Keratinocyte (primary cell): ENCODE measurements at regions not wholly inside any gene's neighbourhood (a gene's known extent, or its start where the extent isn't known, plus 50 kb on each side); places are given as distances from the start of the nearest gene placed in this dataset.

Source experiments
- DNase-seq: peaks from one replicate; pipeline ENCODE4 v3.0.0-alpha.2; 2011; ENCODE audit warnings: low read depth, missing footprints, low spot score
- FAIRE-seq: peaks from 2 replicates; lab custom pipeline; 2011; peaks lifted over from hg19 to GRCh38; lab: Jason Lieb, UNC
- H2AFZ ChIP-seq: 2 replicates; pipeline ENCODE4 v1.6.0; 2012; ENCODE audit warnings: low read length, control low read depth, inconsistent platforms; ENCODE audit not compliant: control insufficient read depth
- H3K27ac ChIP-seq: 2 replicates; pipeline ENCODE4 v1.5.1; 2011; ENCODE audit warnings: low read length; ENCODE audit not compliant: control insufficient read depth, insufficient read depth
- H3K27me3 ChIP-seq: 3 replicates; pipeline ENCODE4 v1.6.0; 2011; ENCODE audit warnings: low read length; ENCODE audit not compliant: control insufficient read depth, insufficient read depth; ENCODE audit errors: extremely low read depth
- H3K36me3 ChIP-seq, 2 experiments: 2 replicates in 1 of 2; 3 replicates in 1 of 2; pipeline ENCODE4 v1.5.1; 2011; ENCODE audit warnings: low read length in 2 of 2, mild to moderate bottlenecking in 1 of 2; ENCODE audit not compliant: control insufficient read depth in 2 of 2, insufficient read depth in 2 of 2; ENCODE audit errors: extremely low read depth in 1 of 2
- H3K4me1 ChIP-seq: 3 replicates; pipeline ENCODE4 v1.5.1; 2011; ENCODE audit warnings: low read length; ENCODE audit not compliant: control insufficient read depth, insufficient read depth; ENCODE audit errors: extremely low read depth
- H3K4me2 ChIP-seq: 3 replicates; pipeline ENCODE4 v1.6.0; 2011; ENCODE audit warnings: low read depth, low read length; ENCODE audit not compliant: control insufficient read depth, insufficient read depth; ENCODE audit errors: extremely low read depth
- H3K4me3 ChIP-seq, 3 experiments: fragments of 200-600 bp in 1 of 3; sonication (generic) in 1 of 3; 2 replicates in 2 of 3; 3 replicates in 1 of 3; pipeline ENCODE4 v1.5.1; 2011 to 2016; ENCODE audit warnings: low read length in 3 of 3, mild to moderate bottlenecking in 3 of 3, control low read depth in 2 of 3, inconsistent platforms in 1 of 3, low read depth in 1 of 3, mixed read lengths in 1 of 3, mixed run types in 1 of 3, moderate library complexity in 1 of 3; ENCODE audit not compliant: control insufficient read depth in 2 of 3, insufficient read depth in 2 of 3; ENCODE audit errors: extremely low read depth in 1 of 3
- H3K79me2 ChIP-seq: 2 replicates; pipeline ENCODE4 v1.6.0; 2012; ENCODE audit warnings: low read length; ENCODE audit not compliant: control insufficient read depth, insufficient read depth
- H3K9ac ChIP-seq: 3 replicates; pipeline ENCODE4 v1.6.0; 2011; ENCODE audit warnings: low read length; ENCODE audit not compliant: control insufficient read depth, insufficient read depth; ENCODE audit errors: extremely low read depth
- H3K9me1 ChIP-seq: 3 replicates; pipeline ENCODE4 v1.6.0; 2011; ENCODE audit warnings: low read length; ENCODE audit not compliant: control insufficient read depth, insufficient read depth; ENCODE audit errors: extremely low read depth
- H3K9me3 ChIP-seq: 2 replicates; pipeline ENCODE4 v1.5.1; 2012; ENCODE audit warnings: low read depth, low read length; ENCODE audit not compliant: control insufficient read depth
- H4K20me1 ChIP-seq: 3 replicates; pipeline ENCODE4 v1.6.0; 2011; ENCODE audit warnings: low read length; ENCODE audit not compliant: control insufficient read depth, insufficient read depth; ENCODE audit errors: extremely low read depth
- CTCF ChIP-seq, 3 experiments: IDR thresholded peaks in 1 of 3; conservative IDR thresholded peaks in 1 of 3; optimal IDR thresholded peaks in 1 of 3; 2 replicates in 2 of 3; 3 replicates in 1 of 3; pipeline versions ENCODE3 to v1.5.1; 2011; ENCODE audit warnings: low read length in 3 of 3, mild to moderate bottlenecking in 3 of 3, moderate library complexity in 2 of 3, control low read depth in 1 of 3, inconsistent platforms in 1 of 3; ENCODE audit not compliant: insufficient read depth in 2 of 3; ENCODE audit errors: extremely low read depth in 1 of 3
- EZH2 ChIP-seq: IDR thresholded peaks from one replicate; pipeline ENCODE4 v1.6.1; 2012; ENCODE audit warnings: inconsistent platforms, mild to moderate bottlenecking, low read length, moderate library complexity
- dilution Hi-C: fragments of 300-500 bp; cut with MboI; formaldehyde crosslinking; loops from one replicate; pipeline ENCODE4 v1.7.0; 2020; ENCODE audit warnings: low sequenced_read_pairs; ENCODE audit not compliant: extremely low pct_ligation_motif_present

DNA sequence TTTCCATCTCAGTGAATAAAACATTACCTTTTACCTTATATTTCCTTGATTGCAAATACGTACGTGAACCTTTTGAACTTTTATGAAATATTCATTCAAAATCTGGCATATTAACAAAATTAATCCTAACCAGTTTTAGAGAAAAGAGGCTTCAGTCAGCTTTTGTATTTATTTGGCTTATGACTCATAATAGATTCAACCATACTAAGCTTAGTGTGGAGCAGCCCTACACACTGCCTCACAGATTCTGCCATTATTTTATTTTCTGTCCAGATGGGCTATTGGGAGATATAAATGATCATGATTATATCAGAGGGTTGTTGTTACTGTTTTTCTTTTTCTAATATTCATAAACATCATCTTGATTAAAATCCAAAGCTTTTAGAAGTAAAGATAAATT is 325.5 kb downstream of the GPR37 start:
- no peak overlapping the region for H3K4me3 ChIP-seq
- no peaks in the 10 kb centered on the region for H3K9me3 ChIP-seq
- TF ChIP-seq CTCF (optimal IDR thresholded peaks at IDR 0.05 in 1 of 3, IDR thresholded peaks at IDR 0.05 in 1 of 3, conservative IDR thresholded peaks at IDR 0.05 in 1 of 3; ENCODE audit: extremely low read depth in 1 of 3, insufficient read depth in 2 of 3, low read length in 3 of 3): no peak
- no peak overlapping the region for H2AFZ ChIP-seq
- no peaks in the 10 kb centered on the region for H3K79me2 ChIP-seq
- no peak overlapping the region for H3K27ac ChIP-seq
- H3K27me3 ChIP-seq: no peaks in the 10 kb centered on the region
- DNase-seq: no peak
- H3K4me1 ChIP-seq: no peaks in the 10 kb centered on the region
- dilution Hi-C loops: no loop called here
- H3K9ac ChIP-seq: no peak overlapping the region
- no peaks in the 10 kb centered on the region for H3K9me1 ChIP-seq
- no peaks in the 10 kb centered on the region for H4K20me1 ChIP-seq
- no peak for FAIRE-seq
- no peak overlapping the region for H3K4me2 ChIP-seq
- H3K36me3 ChIP-seq: no peaks in the 10 kb centered on the region

DNA sequence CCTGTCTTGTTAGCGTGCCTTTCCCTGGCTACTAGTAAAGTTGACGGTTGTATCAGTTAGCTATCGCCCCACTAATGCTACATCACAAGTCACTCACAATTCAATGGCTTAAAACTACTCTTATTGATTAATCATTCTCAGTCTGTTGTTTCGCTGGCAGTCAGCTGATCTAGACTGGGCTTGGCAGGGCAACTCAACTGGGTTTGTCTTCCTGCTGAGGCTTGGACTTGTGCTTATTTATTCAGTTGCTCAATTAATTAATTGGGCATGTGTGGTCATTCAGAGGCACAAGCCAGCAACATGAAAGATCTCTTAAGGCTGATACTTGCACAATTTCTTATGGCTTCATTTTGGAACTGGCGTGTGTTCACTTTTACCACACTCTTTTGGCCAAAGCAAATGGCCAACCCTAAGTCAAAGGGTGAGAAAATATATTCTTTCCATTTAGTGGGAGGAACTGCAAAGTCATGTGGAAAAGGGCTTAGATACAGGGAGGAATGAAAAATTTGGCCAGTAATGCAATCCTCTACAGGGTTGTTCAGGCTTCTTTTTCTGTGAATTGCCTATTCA is 333.5 kb downstream of the GPR37 start:
- Histone ChIP-seq H4K20me1 (no peaks in the 10 kb centered on the region), H3K9ac (no peak overlapping the region), H3K36me3 (no peaks in the 10 kb centered on the region), H2AFZ (no peak overlapping the region), H3K27me3 (no peaks in the 10 kb centered on the region), H3K4me1 (no peaks in the 10 kb centered on the region), H3K4me2 (no peak overlapping the region), H3K9me1 (no peaks in the 10 kb centered on the region), H3K9me3 (no peaks in the 10 kb centered on the region), H3K79me2 (no peaks in the 10 kb centered on the region), H3K27ac (no peak overlapping the region), H3K4me3 (no peak overlapping the region)
- FAIRE-seq (no peak), DNase-seq (no peak)
- dilution Hi-C loops: no loop called here
- TF ChIP-seq EZH2: no peak
- no peak for TF ChIP-seq CTCF (optimal IDR thresholded peaks at IDR 0.05 in 1 of 3, IDR thresholded peaks at IDR 0.05 in 1 of 3, conservative IDR thresholded peaks at IDR 0.05 in 1 of 3; ENCODE audit: extremely low read depth in 1 of 3, insufficient read depth in 2 of 3, low read length in 3 of 3)
